Ramos (cell line): ENCODE measurements at regions not wholly inside any gene's neighbourhood (a gene's known extent, or its start where the extent isn't known, plus 50 kb on each side); places are given as distances from the start of the nearest gene placed in this dataset.

Source experiments
- in situ Hi-C: fragments of 300-500 bp; cut with MboI; formaldehyde crosslinking; loops from one replicate; pipeline ENCODE4 v1.14.3; 2022; ENCODE audit warnings: low sequenced_read_pairs; ENCODE audit not compliant: unreplicated experiment

DNA sequence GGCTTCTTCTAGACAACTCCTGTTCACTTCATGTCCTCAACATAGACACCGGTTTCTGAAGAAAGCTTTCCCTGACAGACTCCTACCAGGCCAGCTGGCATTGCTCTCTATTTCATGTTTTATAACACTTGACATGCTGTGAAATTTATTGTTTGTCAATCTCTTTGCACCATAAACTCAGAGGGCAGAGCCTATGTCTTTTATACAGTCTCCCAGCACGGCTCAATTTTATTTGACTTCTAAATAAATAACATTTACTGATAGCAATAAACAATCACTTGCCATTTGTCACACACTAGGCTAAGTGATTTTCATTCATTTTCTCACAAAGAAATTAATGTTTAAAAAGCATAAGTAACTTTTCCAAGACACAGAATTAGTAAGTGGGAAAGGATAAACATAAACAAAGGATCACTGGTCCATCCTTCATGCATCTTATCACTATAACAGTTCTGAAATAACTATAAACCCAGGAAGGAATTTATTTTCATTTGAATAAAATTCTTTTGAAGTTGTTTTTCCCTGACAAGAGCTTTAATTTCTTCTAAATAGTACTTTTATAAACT is 577.6 kb downstream of the TECRL start:
- in situ Hi-C loops, result no loop called here

- in situ Hi-C loops, result no loop called here
Observed at GRCh38 chr4:63817196-63817865, 591.9 kb downstream of the TECRL start.

DNA sequence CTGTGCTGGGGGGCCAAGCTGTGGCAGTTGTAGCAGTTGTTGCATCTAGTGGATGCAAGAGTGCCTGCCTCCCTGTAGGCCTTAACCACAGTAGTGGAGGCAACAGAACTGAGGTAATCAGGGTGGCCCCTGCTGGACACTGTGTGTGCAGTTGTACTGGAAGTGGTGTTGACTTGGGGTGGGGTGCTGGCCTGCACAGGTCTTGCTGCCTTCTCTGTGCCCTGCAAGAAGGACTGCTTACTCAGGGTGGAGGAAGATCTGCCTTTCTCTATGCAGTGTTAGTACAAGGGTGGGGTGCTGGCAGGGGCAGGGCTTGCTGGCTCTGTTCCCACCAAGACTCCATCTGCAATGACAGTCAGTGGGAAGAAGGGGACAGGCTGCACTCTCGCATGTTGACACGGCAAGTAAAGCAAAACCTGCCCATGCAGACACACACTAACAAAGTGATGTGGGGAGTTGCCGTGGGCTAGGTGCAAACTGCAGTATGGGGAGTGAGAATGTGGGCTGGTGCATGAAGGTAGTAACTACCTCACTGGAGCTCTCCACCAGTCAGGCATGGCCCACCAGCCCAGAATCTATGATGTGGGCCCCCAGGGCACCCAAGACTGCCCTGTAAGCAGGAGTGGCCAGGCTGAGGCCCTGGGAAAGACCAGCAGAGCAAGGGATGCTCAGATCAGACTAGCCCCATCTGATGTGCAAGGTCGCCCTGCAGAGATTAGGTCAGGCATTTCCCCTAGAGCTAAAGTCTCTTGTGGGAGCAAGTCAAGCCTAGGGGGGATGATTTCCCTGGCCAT is 594.9 kb downstream of the TECRL start:
- in situ Hi-C loops, result no loop called here

GRCh38 chr4:63799166-63799565 is 610.1 kb downstream of the TECRL start:
- in situ Hi-C loops, result no loop called here

DNA sequence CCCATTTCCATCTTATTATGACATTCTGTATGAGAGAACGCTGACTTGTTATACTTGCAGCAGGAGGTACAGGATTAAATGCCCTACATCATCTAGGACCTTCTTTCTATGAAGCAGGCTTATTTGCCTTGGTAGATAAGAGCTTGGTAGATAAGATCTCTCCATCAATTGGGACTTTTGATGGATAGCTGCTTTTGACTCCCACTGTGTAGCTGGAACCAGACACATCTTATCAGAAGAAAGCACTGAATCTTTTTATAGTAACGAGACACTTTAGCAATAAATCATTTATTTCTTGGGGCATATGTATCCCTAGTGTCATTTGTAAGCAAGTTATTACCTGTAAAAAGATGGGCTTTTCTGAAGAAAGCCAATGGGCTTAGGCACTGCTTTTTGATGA is 613.9 kb downstream of the TECRL start:
- in situ Hi-C loops, result no loop called here

DNA sequence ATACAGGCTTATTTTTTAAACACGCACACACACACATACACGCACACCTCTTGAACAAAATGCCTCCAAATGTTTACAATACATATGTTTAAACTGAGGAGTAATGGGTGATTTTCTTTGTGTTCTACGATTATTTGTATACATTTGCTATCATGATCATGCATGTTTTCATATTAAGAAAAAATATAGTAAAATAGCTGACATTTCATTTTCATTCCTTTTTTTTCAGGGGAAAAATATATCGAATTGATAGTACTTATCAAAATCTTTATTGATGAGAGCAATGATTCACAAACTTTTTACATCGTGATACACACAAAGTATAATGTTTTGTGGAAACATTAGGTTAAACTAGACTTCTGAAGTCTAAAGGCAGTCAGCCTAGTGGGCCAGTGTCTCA is 618.9 kb downstream of the TECRL start:
- in situ Hi-C loops, result no loop called here

GRCh38 chr4:63788271-63788670 is 621.0 kb downstream of the TECRL start:
- in situ Hi-C loops, result no loop called here

- in situ Hi-C loops, result no loop called here
Observed at GRCh38 chr4:63787326-63787725, 621.9 kb downstream of the TECRL start.

DNA sequence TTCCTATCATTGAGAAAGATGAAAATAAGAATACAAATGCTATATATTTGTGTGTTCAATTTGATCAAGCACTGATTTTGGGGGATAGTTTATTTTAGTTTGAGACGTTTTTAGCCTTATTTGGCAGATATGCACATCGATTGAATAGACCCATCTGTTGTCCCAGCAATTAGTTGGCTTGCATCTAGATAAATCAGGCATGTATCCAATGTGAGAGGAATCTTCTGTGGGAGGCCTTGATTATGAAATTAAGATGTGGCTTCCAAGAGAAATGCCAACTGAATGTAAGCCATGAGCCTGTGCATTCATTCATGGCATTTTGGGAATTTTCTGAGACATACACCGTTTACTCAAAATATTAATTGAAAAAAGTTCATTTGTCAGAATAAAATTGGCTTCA is 623.1 kb downstream of the TECRL start:
- in situ Hi-C loops, result no loop called here

- in situ Hi-C loops, result no loop called here
Observed at GRCh38 chr4:63784822-63785221, 624.4 kb downstream of the TECRL start.

- in situ Hi-C loops, result no loop called here
Observed at GRCh38 chr4:63777601-63778000, 631.6 kb downstream of the TECRL start.

DNA sequence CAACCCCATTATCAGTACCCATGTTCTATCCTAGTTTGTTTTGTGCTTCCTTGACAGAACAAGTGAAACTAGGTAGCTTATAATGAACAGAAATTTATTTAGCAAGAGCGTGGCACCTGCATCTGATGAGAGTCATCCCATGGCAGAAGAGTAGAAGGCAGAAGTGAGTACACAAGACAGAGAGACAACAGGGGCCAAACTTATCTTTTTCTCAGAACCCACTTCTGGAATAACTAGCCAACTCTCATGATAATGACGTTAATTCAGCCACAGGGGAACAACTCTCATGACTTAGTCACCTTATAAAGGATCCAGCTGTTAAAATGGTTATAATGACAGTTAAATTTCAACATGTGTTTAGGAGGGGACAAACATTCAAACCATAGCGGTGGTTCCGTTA is 644.9 kb downstream of the TECRL start:
- in situ Hi-C loops, result no loop called here

GRCh38 chr4:63757929-63758328 is 651.3 kb downstream of the TECRL start:
- in situ Hi-C loops, result no loop called here

- in situ Hi-C loops, result no loop called here
Observed at GRCh38 chr4:63742882-63743281, 666.4 kb downstream of the TECRL start.

- in situ Hi-C loops, result no loop called here
Observed at GRCh38 chr4:63729519-63729918, 679.7 kb downstream of the TECRL start.

GRCh38 chr4:63728480-63729177 is 680.6 kb downstream of the TECRL start:
- in situ Hi-C loops, result no loop called here

DNA sequence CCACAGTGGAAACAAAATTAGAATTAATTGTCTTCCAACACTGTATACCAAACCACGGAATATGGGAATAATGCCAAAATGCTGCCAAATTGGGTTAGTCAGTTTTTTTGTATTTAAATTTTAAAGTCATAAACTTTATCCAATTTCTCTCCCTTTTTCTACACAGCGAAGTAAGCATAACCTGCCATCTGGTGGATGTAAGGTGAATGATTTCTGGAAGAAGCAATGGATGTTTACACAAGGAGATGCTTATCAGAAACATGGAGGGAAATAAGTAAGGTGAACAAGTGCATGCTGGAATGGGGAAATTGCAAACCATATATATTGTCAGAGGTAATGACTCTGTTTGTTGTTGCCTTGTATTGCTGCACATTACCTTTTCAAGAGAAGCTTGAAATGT is 691.9 kb downstream of the TECRL start:
- in situ Hi-C loops, result no loop called here

- in situ Hi-C loops, result no loop called here
Observed at GRCh38 chr4:63708661-63709060, 700.6 kb downstream of the TECRL start.

DNA sequence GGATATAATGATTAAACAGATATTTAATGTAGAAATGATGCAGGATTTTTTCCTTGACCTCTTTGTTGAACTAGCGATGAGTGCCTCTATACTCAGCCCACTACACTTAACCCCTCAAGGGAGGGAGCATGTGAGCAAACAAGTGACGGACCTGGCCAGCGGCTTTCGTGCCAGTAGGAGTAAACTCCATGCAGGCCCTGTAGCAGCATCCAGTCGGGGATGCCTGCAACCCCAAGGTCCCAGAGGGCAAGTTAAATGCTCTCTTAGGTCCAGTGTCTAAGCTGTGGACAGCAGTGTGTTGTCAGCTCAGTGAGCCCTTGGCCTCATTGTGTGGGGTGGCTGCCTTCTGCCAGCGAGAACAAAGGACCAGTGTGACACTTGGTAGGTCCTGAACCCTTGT is 708.7 kb downstream of the TECRL start:
- in situ Hi-C loops, result no loop called here

- in situ Hi-C loops, result no loop called here
Observed at GRCh38 chr4:63693321-63693720, 715.9 kb downstream of the TECRL start.

DNA sequence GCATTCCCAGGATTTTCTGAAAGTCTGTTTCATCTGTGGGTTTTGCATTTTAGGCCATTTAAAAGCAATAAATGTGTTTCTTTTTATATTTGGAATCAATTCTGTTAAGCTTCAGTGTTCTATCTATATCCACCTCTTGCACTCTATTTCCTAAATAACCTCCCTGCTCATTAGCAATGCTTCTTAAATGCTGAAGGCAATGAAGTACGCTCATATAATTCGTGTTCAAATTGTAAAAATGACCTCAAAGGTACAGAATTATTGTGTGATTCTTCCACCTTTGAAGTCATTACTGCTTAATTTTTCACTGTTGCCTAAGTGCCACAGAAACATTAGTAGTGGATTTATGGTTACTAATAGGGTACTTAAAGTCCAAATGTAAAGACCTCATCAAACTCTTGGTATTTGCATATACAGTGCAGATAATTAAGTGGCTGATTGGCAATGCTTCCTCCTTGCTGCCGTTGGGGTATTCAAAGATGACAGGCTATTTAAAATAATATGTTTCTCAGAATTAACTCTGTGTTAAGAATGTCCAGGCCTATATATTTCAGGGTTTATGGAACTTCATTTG is 730.8 kb downstream of the TECRL start:
- in situ Hi-C loops, result no loop called here
